GM12873 (cell line): ENCODE measurements at regions not wholly inside any gene's neighbourhood (a gene's known extent, or its start where the extent isn't known, plus 50 kb on each side); places are given as distances from the start of the nearest gene placed in this dataset.

Source experiments
- CTCF ChIP-seq: IDR thresholded peaks from 2 replicates; pipeline ENCODE4 v1.5.1; 2012; ENCODE audit warnings: low read depth, mild to moderate bottlenecking, moderate library complexity, low read length, control low read depth; ENCODE audit not compliant: insufficient read depth; ENCODE audit errors: missing control alignments

GRCh38 chr13:107587681-107588080 is 627.7 kb downstream of the LIG4 start:
- no peak for TF ChIP-seq CTCF

DNA sequence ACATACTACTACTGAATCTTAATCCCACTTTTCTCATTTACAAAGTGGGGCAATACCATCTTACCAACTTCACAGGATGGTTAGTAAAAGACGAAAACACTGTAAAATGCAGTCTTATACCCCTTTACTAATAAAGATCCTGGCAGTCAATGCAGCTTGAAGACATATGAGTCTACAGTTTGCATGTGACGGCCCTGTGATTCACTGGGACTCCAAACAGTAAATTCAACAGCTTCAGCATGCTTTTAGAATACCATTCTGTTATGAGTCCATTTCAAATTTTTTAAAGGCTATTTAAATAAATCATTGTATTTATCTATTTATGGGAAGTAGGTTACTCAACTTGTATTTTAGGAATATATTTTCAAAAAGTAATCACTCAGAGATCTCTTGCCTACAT is 629.1 kb downstream of the LIG4 start:
- no peak for TF ChIP-seq CTCF

DNA sequence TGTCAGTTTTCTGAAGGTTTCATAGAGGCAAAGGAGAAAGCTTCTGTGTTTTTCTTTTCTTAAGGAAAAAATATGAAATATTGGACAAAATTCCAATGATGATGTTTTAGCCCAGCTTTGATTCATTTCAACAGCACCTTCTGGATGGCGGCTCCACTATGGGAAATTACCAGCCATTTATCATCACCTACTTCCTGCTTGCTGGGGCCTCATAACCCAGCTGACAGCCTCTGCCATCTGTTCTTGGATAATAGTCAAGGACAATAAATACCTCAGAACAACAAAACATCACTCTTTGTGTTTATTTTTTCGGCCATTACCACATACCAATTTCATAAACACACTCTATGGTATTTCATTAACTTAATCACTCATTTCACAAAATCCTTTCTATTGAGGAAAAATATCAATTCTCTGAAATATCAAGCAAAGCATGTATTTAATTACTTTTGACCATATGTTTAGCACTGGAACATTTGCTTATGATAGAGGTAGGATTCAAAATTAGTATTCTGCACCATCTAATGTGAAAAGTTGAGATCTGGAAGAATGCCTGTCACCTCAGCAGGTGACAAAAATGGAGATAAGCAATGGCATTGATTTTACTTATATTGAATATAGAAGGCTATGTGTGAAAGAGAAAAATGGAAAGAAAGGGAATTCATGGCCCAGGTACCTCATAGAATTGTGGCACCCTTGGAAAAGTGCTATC is 629.7 kb downstream of the LIG4 start:
- TF ChIP-seq CTCF: no peak

- TF ChIP-seq CTCF: no peak
Observed at GRCh38 chr13:107582171-107582570, 633.2 kb downstream of the LIG4 start.

- no peak for TF ChIP-seq CTCF
Observed at GRCh38 chr13:107580741-107581412, 634.5 kb downstream of the LIG4 start.

DNA sequence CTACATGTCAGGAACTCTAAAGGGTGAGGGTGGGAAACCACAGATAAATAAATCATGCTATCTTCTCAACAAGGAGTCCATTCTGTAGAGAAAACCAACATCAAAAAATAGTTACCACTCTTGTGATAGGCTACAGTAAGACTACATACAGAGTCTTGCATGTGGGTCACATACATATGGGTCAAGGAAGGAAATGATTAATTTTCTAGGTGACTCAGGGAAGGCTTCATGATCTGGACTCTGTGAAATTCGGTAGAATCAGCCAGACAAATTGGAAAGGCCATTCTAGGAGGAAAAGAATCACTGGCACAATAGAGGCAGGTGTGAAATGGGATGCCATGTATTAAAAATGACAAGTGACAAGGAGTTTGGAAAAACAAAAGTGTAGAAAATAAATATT is 638.9 kb downstream of the LIG4 start:
- no peak for TF ChIP-seq CTCF

- no peak for TF ChIP-seq CTCF
Observed at GRCh38 chr13:107574517-107575210, 640.7 kb downstream of the LIG4 start.
